GM12865 (cell line): ENCODE measurements at regions not wholly inside any gene's neighbourhood (a gene's known extent, or its start where the extent isn't known, plus 50 kb on each side); places are given as distances from the start of the nearest gene placed in this dataset.
A peak's percentile ranks its signal among the peaks of the same experiment; 100 is the strongest.

Experiments
- DNase-seq: peaks from one replicate; pipeline ENCODE4 v3.0.0; 2010; ENCODE audit warnings: low read depth
- H3K4me3 ChIP-seq: 2 replicates; pipeline ENCODE4 v1.5.1; 2011; ENCODE audit warnings: mild to moderate bottlenecking, low read depth, low read length, control low read depth
- CTCF ChIP-seq: IDR thresholded peaks from 2 replicates; pipeline ENCODE4 v1.5.1; 2011; ENCODE audit warnings: low read length, control low read depth, low read depth, inconsistent platforms; ENCODE audit not compliant: insufficient read depth; ENCODE audit errors: missing control alignments

GRCh38 chr3:30300809-30301208 is 305.6 kb upstream of the TGFBR2 start:
- no peak overlapping the region for H3K4me3 ChIP-seq
- no peak for DNase-seq
- TF ChIP-seq CTCF: no peak

- no peak for TF ChIP-seq CTCF
- H3K4me3 ChIP-seq: no peak overlapping the region
- peak; percentile 3 for DNase-seq
Observed at GRCh38 chr3:30302027-30302426, 304.4 kb upstream of the TGFBR2 start.

- DNase-seq: no peak
- no peak for TF ChIP-seq CTCF
- H3K4me3 ChIP-seq: no peak overlapping the region
Observed at GRCh38 chr3:30303770-30304169, 302.6 kb upstream of the TGFBR2 start.

GRCh38 chr3:30305021-30305420 is 301.4 kb upstream of the TGFBR2 start:
- no peak for TF ChIP-seq CTCF
- H3K4me3 ChIP-seq: no peak overlapping the region
- no peak for DNase-seq

- no peak overlapping the region for H3K4me3 ChIP-seq
- no peak for DNase-seq
- TF ChIP-seq CTCF: no peak
Observed at GRCh38 chr3:30306896-30307295, 299.5 kb upstream of the TGFBR2 start.

- no peak for DNase-seq
- H3K4me3 ChIP-seq: no peak overlapping the region
- no peak for TF ChIP-seq CTCF
Observed at GRCh38 chr3:30307372-30307950, 298.9 kb upstream of the TGFBR2 start.

- H3K4me3 ChIP-seq: no peak overlapping the region
- TF ChIP-seq CTCF: no peak
- DNase-seq: no peak
Observed at GRCh38 chr3:30308131-30308530, 298.3 kb upstream of the TGFBR2 start.
